Astrocyte of the spinal cord (primary cell): ENCODE measurements at regions not wholly inside any gene's neighbourhood (a gene's known extent, or its start where the extent isn't known, plus 50 kb on each side); places are given as distances from the start of the nearest gene placed in this dataset.
A peak's percentile ranks its signal among the peaks of the same experiment; 100 is the strongest.

Source experiments
- DNase-seq: peaks from one replicate; pipeline ENCODE4 v3.0.0; 2011; ENCODE audit warnings: low read depth, low spot score
- H3K4me3 ChIP-seq: 2 replicates; pipeline ENCODE4 v1.5.1; 2011; ENCODE audit warnings: low read depth, mild to moderate bottlenecking, low read length, moderate library complexity
- CTCF ChIP-seq: IDR thresholded peaks from 2 replicates; pipeline ENCODE4 v1.5.1; 2012; ENCODE audit warnings: low read depth, mild to moderate bottlenecking, low read length, inconsistent platforms
- in situ Hi-C: cut with HindIII; loops from 2 replicates; pipeline ENCODE4 v1.10.0; 2017; ENCODE audit warnings: low sequenced_read_pairs

DNA sequence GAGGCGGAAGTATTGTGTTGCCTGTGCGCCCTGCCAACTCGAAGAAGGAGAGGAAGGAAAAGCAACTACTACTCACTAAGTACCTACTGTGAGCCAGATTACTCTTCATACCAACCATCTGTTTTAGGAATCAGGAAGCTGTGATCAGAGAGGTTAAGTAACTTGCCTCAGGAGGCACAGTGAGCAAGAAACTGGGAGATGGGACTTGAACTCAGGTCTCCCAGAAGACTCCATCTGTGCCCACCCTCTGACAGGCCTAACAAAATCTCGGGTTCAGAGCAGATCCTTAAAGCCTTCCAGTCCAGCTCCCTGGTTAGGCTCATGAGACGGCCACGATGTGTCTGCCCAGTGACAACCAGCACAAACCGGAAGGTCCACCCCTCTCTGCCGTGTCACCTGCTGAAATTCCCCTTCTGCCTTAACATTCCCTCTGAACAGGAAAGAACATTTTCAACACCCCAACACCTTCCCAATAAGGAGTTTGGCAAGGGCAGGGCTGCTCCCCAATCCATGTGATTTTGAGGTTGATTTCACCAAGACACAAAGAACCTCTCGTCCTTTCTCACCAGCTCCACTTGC lies 230.1 kb downstream of the TOMM20 start:
- in situ Hi-C loops, result no loop called here
- no peak for DNase-seq
- TF ChIP-seq CTCF, result no peak
- H3K4me3 ChIP-seq, result no peak overlapping the region

DNA sequence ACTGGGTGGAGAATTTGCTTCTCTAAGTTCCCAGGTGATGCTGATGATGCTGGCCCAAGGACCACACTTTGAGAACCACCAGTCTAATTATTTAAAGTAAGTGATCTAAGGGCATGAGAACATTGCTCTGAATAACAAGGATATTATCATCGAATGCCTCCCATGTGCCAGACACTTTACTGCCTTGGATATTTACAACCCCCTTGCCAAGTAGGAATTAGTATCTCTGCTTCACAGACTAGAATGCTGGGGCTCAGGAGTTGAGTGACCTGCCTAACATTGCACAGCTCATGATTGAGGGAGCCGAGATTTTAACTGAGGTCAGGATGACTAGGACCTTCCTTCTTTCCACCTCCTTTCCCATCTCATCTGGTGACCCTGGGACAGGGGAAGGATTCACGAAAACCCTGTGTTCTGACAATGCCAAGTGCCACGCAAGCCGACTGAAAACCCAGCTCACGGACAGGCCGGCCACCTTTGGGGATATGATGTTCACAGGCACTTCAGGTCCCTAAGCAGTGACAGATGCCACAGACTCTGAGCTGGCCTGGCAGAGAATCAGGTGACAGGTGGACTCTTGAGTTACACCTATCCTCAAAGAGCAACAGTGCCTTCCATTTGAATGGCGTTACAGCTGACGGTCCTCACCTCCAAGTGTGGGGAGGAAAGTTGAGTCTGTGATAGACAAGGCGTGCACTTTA lies 230.7 kb downstream of the TOMM20 start:
- no peak for TF ChIP-seq CTCF
- in situ Hi-C loops, result no loop called here
- DNase-seq, result no peak
- no peak overlapping the region for H3K4me3 ChIP-seq

- no peak for TF ChIP-seq CTCF
- in situ Hi-C loops, result no loop called here
- DNase-seq, result no peak
- no peak overlapping the region for H3K4me3 ChIP-seq
Measured at GRCh38 chr1:234897390-234897749, 231.3 kb downstream of the TOMM20 start.

- peak; percentile 85 for DNase-seq
- in situ Hi-C loops, result no loop called here
- H3K4me3 ChIP-seq, result no peak overlapping the region
- no peak for TF ChIP-seq CTCF
Measured at GRCh38 chr1:234896477-234897389, 231.9 kb downstream of the TOMM20 start.

GRCh38 chr1:234893725-234894630 lies 234.7 kb downstream of the TOMM20 start:
- in situ Hi-C loops, result no loop called here
- DNase-seq, result peak; percentile 84
- no peak for TF ChIP-seq CTCF
- H3K4me3 ChIP-seq, result no peak overlapping the region

- H3K4me3 ChIP-seq, result no peak overlapping the region
- DNase-seq, result no peak
- TF ChIP-seq CTCF, result no peak
- in situ Hi-C loops, result no loop called here
Measured at GRCh38 chr1:234893359-234893724, 235.3 kb downstream of the TOMM20 start.
